GM19463 (cell line): ENCODE measurements at regions not wholly inside any gene's neighbourhood (a gene's known extent, or its start where the extent isn't known, plus 50 kb on each side); places are given as distances from the start of the nearest gene placed in this dataset.
"Not testable (repeated sequence)": the region's sequence is repeated elsewhere in the genome, so short reads cannot be mapped to it uniquely, and the experiment has no call there.

ENCODE experiments used
- ATAC-seq: cut with Tn5 transposase; IDR thresholded peaks from one replicate; pipeline ENCODE4 v1.9.1; 2021; ENCODE audit warnings: mild to moderate bottlenecking, moderate library complexity; ENCODE audit not compliant: unreplicated experiment

- no peak for ATAC-seq
Measured at GRCh38 chr6:115310156-115310555, 750.5 kb downstream of the FRK start.

- ATAC-seq: no peak
Measured at GRCh38 chr6:115302731-115303130, 758.0 kb downstream of the FRK start.

GRCh38 chr6:115287467-115287866, 773.2 kb downstream of the FRK start:
- ATAC-seq: no peak

- no peak for ATAC-seq
Measured at GRCh38 chr6:115276881-115277565, 783.7 kb downstream of the FRK start.

GRCh38 chr6:115272311-115272710, 788.4 kb downstream of the FRK start:
- no peak for ATAC-seq

- no peak for ATAC-seq
Measured at GRCh38 chr6:115271434-115271833, 789.3 kb downstream of the FRK start.

GRCh38 chr6:115270953-115271352, 789.7 kb downstream of the FRK start:
- ATAC-seq: no peak

GRCh38 chr6:115241373-115241772, 819.3 kb downstream of the FRK start:
- ATAC-seq: no peak

GRCh38 chr6:115221198-115221597, 839.5 kb downstream of the FRK start:
- no peak for ATAC-seq

- ATAC-seq: no peak
Measured at GRCh38 chr6:115220551-115221159, 840.0 kb downstream of the FRK start.

GRCh38 chr6:115219645-115220044, 841.0 kb downstream of the FRK start:
- ATAC-seq: no peak

GRCh38 chr6:115216835-115217234, 843.9 kb downstream of the FRK start:
- ATAC-seq: no peak

- no peak for ATAC-seq
Measured at GRCh38 chr6:115214283-115214682, 846.4 kb downstream of the FRK start.

- ATAC-seq: no peak
Measured at GRCh38 chr6:115203381-115203780, 857.3 kb downstream of the FRK start.

GRCh38 chr6:115194981-115195638, 852.3 kb upstream of the HS3ST5 start:
- ATAC-seq: no peak

GRCh38 chr6:115191989-115192388, 849.2 kb upstream of the HS3ST5 start:
- ATAC-seq: no peak

- ATAC-seq: no peak
Measured at GRCh38 chr6:115190534-115190933, 847.7 kb upstream of the HS3ST5 start.

GRCh38 chr6:115175456-115175855, 832.6 kb upstream of the HS3ST5 start:
- not testable (repeated sequence) for ATAC-seq

GRCh38 chr6:115165912-115166311, 823.1 kb upstream of the HS3ST5 start:
- ATAC-seq: not testable (repeated sequence)

- no peak for ATAC-seq
Measured at GRCh38 chr6:115159733-115160132, 816.9 kb upstream of the HS3ST5 start.

GRCh38 chr6:115137910-115138309, 795.1 kb upstream of the HS3ST5 start:
- ATAC-seq: no peak

- ATAC-seq: no peak
Measured at GRCh38 chr6:115133790-115134189, 791.0 kb upstream of the HS3ST5 start.
